ENCODE measurements at regions not wholly inside any gene's neighbourhood (a gene's known extent, or its start where the extent isn't known, plus 50 kb on each side); places are given as distances from the start of the nearest gene placed in this dataset.

- H3K4me1 ChIP-seq = no peaks in the 10 kb centered on the region
- no peaks in the 10 kb centered on the region for H3K27me3 ChIP-seq
- no peak for DNase-seq
- TF ChIP-seq CTCF (IDR thresholded peaks at IDR 0.05; ENCODE audit: low read depth, low read length) = no peak
- no peak overlapping the region for H3K4me3 ChIP-seq (ENCODE audit: low read depth, low read length)
- H3K9me3 ChIP-seq = no peaks in the 10 kb centered on the region
- H3K36me3 ChIP-seq = no peaks in the 10 kb centered on the region
These were observed 1574.5 kb upstream of the WWC1 start for GRCh38 chr5:166716856-166717492.

- no peaks in the 10 kb centered on the region for H3K36me3 ChIP-seq
- DNase-seq = no peak
- no peaks in the 10 kb centered on the region for H3K9me3 ChIP-seq
- TF ChIP-seq CTCF (IDR thresholded peaks at IDR 0.05; ENCODE audit: low read depth, low read length) = no peak
- no peaks in the 10 kb centered on the region for H3K27me3 ChIP-seq
- H3K4me3 ChIP-seq (ENCODE audit: low read depth, low read length) = no peak overlapping the region
- no peaks in the 10 kb centered on the region for H3K4me1 ChIP-seq
These were observed 1571.5 kb upstream of the WWC1 start for GRCh38 chr5:166719991-166720390.

- Histone ChIP-seq H3K4me3 (ENCODE audit: low read depth, low read length) (no peak overlapping the region), H3K4me1 (no peaks in the 10 kb centered on the region), H3K27me3 (no peaks in the 10 kb centered on the region), H3K36me3 (no peaks in the 10 kb centered on the region), H3K9me3 (no peaks in the 10 kb centered on the region)
- TF ChIP-seq CTCF (IDR thresholded peaks at IDR 0.05; ENCODE audit: low read depth, low read length) = no peak
- no peak for DNase-seq
These were observed 1568.5 kb upstream of the WWC1 start for GRCh38 chr5:166722939-166723338.

GRCh38 chr5:166724284-166724683 is 1567.2 kb upstream of the WWC1 start:
- no peak for TF ChIP-seq CTCF (IDR thresholded peaks at IDR 0.05; ENCODE audit: low read depth, low read length)
- Histone ChIP-seq H3K9me3 (no peaks in the 10 kb centered on the region), H3K36me3 (no peaks in the 10 kb centered on the region), H3K4me1 (no peaks in the 10 kb centered on the region), H3K4me3 (ENCODE audit: low read depth, low read length) (no peak overlapping the region), H3K27me3 (no peaks in the 10 kb centered on the region)
- DNase-seq = no peak

GRCh38 chr5:166725593-166725992 is 1565.9 kb upstream of the WWC1 start:
- Histone ChIP-seq H3K4me1 (no peaks in the 10 kb centered on the region), H3K36me3 (no peaks in the 10 kb centered on the region)
- DNase-seq = no peak

More at GRCh38 chr5:166725593-166725992, 1565.9 kb upstream of the WWC1 start:
- Histone ChIP-seq H3K9me3 (no peaks in the 10 kb centered on the region), H3K27me3 (no peaks in the 10 kb centered on the region), H3K4me3 (ENCODE audit: low read depth, low read length) (no peak overlapping the region)
- TF ChIP-seq CTCF (IDR thresholded peaks at IDR 0.05; ENCODE audit: low read depth, low read length) = no peak

Data from BE2C (cell line).